ENCODE measurements at regions not wholly inside any gene's neighbourhood (a gene's known extent, or its start where the extent isn't known, plus 50 kb on each side); places are given as distances from the start of the nearest gene placed in this dataset.

GRCh38 chrX:44470816-44471215 lies 71.8 kb downstream of the FUNDC1 start:
- DNase-seq (ENCODE audit: low read depth): no peak

DNA sequence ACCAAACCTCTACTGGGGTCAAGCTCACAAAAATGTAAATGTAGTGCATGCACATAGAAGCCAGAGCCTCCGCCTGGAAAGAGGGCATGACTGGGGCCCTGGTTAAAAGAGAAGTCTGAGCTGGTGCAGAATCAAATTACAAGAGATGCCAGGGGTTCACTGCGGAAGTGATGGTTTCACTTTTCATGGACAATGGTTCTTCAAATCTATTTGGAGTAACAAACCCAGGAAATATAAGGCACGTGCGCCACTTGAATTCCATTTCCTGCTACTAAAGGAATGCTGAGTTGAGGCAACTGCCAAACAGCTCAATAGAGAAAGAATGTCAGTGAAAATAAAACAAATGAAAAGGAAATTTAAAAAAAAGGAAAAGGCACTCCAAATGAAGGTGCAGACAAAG lies 79.8 kb downstream of the FUNDC1 start:
- peak; percentile 73 for DNase-seq (ENCODE audit: low read depth)

DNA sequence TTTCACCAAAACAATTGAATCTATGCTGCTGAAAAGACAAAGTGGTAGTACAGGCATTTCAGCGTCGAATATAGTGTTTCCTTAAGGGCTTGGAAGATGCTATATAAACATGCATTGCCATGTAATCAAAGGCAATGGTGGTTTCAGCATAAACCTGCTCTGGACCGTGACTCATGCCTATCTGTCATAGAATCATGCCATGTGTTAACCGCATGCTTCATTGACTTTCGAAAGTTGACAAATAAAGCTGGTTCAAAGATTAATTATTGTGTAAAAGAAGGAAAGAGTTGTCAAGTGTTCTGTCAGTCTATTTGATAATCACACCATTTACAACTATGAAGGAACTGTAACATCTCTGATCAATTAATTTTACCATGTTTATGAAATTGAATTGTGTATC lies 83.2 kb downstream of the FUNDC1 start:
- DNase-seq (ENCODE audit: low read depth): peak; percentile 59

DNA sequence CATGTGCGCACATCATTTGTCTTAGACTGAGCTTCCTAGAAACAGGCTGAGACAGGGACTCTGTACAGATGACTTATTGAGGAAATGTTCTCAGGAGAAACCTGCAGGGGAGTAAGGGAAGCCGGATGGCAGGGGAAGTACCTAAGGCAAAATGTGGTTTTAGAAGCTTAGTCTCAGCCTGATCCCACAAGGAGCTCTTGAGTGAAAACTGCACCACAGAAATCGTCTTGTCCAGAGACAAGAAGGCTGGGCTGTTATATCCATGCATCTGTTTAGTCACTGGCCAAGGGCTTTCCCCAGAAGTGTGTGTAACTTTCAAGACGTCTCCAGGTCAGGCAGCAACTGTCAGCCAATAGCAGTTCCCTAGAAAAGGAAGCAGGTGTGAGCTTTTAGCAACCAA lies 86.0 kb downstream of the FUNDC1 start:
- peak; percentile 54 for DNase-seq (ENCODE audit: low read depth)

- DNase-seq (ENCODE audit: low read depth): no peak
Observed at GRCh38 chrX:44451056-44451455, 91.6 kb downstream of the FUNDC1 start.

GRCh38 chrX:44447214-44447613 lies 95.4 kb downstream of the FUNDC1 start:
- no peak for DNase-seq (ENCODE audit: low read depth)

DNA sequence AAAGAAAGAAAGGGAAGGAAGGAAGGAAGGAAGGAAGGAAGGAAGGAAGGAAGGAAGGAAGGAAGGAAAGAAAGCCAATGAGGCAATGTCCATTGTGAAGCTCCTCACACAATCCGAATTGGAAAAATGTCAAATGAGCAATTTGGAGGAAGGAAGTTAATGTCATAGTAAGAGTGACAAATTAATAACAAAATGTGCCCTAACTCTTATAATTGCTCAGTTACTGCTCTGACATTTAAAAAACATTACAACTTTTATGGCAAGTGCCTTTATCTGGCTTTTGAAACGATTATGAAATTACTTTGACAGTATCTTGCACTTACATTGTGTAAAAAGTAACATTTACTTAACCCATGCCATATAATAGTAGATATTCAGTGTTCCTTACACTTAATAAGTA lies 96.5 kb upstream of the EFHC2 start:
- DNase-seq (ENCODE audit: low read depth): no peak

GRCh38 chrX:44439242-44439794 lies 95.8 kb upstream of the EFHC2 start:
- peak; percentile 12 for DNase-seq (ENCODE audit: low read depth)

GRCh38 chrX:44435047-44435446 lies 91.6 kb upstream of the EFHC2 start:
- DNase-seq (ENCODE audit: low read depth): no peak

DNA sequence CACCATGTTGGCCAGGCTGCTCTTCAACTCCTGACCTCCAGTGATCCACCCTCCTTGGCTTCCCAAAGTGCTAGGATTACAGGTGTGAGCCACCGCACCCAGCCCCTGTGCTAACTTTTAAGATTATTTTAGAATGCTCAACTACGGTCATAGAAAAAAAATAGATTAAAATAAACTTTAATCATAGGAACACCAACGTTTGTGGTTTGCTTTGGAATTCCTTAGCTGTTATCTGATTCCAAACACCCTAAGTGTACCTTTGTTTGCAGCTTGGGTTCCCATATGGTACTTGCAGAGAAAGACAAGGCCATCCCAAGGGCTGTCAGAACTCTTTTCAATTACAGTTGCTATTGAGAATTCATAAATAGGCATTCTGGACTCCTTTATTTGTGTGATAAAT lies 90.1 kb upstream of the EFHC2 start:
- DNase-seq (ENCODE audit: low read depth): peak; percentile 91

GRCh38 chrX:44432641-44433040 lies 89.2 kb upstream of the EFHC2 start:
- DNase-seq (ENCODE audit: low read depth): peak; percentile 55

DNA sequence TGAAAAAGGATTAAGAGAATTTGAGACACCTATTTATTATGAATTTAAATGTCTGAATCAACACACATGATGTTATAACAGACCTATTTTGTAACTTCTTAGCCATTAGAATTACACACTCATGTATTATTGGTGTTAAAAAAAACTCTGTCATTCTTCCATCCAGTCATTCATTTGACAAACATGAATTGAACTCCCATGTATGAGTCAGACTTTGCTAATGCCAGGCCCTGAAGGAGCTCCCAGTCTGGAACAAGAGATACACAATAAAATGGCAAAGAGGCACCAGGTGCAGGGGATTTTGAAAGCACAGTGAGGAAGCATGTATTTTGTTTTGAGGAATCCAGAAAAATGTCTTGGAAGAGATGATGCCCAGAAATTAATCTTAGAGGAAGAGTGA lies 87.7 kb upstream of the EFHC2 start:
- DNase-seq (ENCODE audit: low read depth): peak; percentile 80

DNA sequence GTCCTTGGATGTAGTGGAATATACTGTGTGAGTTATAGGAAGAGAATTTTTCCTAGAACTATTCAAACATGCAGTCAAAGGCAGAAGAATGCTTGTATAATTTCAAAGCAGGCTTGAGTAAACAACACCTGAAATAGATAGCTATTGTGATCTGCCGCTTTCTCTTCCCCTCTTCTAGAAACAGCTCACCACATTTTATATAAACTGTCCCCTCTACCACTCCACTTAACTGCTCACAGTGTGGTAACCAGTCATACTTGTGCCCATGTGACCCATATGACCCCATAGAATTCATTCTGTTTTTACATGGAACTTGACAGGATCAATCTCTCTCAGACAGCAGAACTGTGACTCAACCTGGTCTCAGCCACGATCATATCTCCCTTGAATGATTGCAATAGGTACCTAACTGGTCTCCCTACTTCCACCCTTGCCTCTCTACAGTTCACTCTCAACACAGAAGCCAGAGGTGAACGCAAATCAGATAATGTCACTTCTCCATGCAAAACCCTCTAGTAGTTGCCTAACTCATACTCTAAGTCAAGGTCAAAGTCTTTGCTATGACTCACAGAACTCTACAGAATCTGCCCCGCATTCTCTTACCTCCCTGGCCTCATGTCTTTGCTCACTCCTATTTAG lies 85.6 kb upstream of the EFHC2 start:
- peak; percentile 36 for DNase-seq (ENCODE audit: low read depth)

DNA sequence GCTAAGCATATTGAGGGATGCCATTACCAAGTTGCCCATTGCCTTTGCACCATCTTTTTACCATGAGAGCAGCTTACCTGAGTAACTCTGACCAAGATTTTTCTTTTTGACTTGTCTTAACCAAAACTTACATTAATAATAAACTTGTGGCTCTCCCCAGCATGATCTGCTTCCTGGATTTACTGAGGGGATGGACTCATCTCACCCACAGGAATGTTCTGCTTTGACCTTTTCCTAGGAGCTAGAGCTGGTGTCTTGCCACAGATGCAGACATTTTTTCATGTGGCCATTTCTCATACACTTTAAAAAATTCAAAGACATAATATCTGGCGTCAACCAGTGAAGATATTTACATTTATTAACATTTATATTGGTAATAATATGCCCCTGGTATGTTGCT lies 79.2 kb upstream of the EFHC2 start:
- DNase-seq (ENCODE audit: low read depth): peak; percentile 73

GRCh38 chrX:44415639-44416386 lies 72.3 kb upstream of the EFHC2 start:
- DNase-seq (ENCODE audit: low read depth): no peak

GRCh38 chrX:44401151-44401550 lies 57.7 kb upstream of the EFHC2 start:
- DNase-seq (ENCODE audit: low read depth): peak; percentile 36

GRCh38 chrX:44400588-44400987 lies 57.1 kb upstream of the EFHC2 start:
- DNase-seq (ENCODE audit: low read depth): peak; percentile 92

- no peak for DNase-seq (ENCODE audit: low read depth)
Observed at GRCh38 chrX:44400161-44400560, 56.7 kb upstream of the EFHC2 start.
